ENCODE measurements at regions not wholly inside any gene's neighbourhood (a gene's known extent, or its start where the extent isn't known, plus 50 kb on each side); places are given as distances from the start of the nearest gene placed in this dataset.
A peak's percentile ranks its signal among the peaks of the same experiment; 100 is the strongest.

- no peaks in the 10 kb centered on the region for H3K4me1 ChIP-seq
- no peaks in the 10 kb centered on the region for H3K36me3 ChIP-seq (replicated peaks)
- H3K27me3 ChIP-seq (ENCODE audit: low read depth): no peaks in the 10 kb centered on the region
- H3K4me3 ChIP-seq: no peak overlapping the region
- in situ Hi-C loops (cut with MboI; ENCODE audit: low sequenced_read_pairs): loop anchor here (10.0 kb wide), 1 partner anchor 1204 kb away; no protein-coding TSS in a partner anchor
- no peaks in the 10 kb centered on the region for H3K9me3 ChIP-seq
- no peak for DNase-seq (ENCODE audit: low spot score in 2 of 2)
Observed at GRCh38 chr1:55380355-55380970, 165.3 kb upstream of the USP24 start.

GRCh38 chr1:55378582-55378981 lies 163.4 kb upstream of the USP24 start:
- in situ Hi-C loops (cut with MboI; ENCODE audit: low sequenced_read_pairs): no loop called here

GRCh38 chr1:55376897-55377296 lies 161.7 kb upstream of the USP24 start:
- no peaks in the 10 kb centered on the region for H3K27me3 ChIP-seq (ENCODE audit: low read depth)
- no peaks in the 10 kb centered on the region for H3K36me3 ChIP-seq (replicated peaks)
- H3K9me3 ChIP-seq: no peaks in the 10 kb centered on the region
- in situ Hi-C loops (cut with MboI; ENCODE audit: low sequenced_read_pairs): no loop called here
- no peaks in the 10 kb centered on the region for H3K4me1 ChIP-seq
- DNase-seq (ENCODE audit: low spot score in 2 of 2): no peak
- no peak overlapping the region for H3K4me3 ChIP-seq

More at GRCh38 chr1:55378582-55378981, 163.4 kb upstream of the USP24 start:
- Histone ChIP-seq H3K4me1 (no peaks in the 10 kb centered on the region), H3K4me3 (no peak overlapping the region), H3K9me3 (no peaks in the 10 kb centered on the region), H3K36me3 (replicated peaks) (no peaks in the 10 kb centered on the region), H3K27me3 (ENCODE audit: low read depth) (no peaks in the 10 kb centered on the region)
- DNase-seq (ENCODE audit: low spot score in 2 of 2): peak in 1 of 2 experiments; percentile 58

GRCh38 chr1:55375617-55376258 lies 160.6 kb upstream of the USP24 start:
- no peaks in the 10 kb centered on the region for H3K4me1 ChIP-seq
- H3K27me3 ChIP-seq (ENCODE audit: low read depth): no peaks in the 10 kb centered on the region
- no peak overlapping the region for H3K4me3 ChIP-seq
- H3K9me3 ChIP-seq: no peaks in the 10 kb centered on the region
- in situ Hi-C loops (cut with MboI; ENCODE audit: low sequenced_read_pairs): no loop called here
- peak; percentile 40 to 65 for DNase-seq (ENCODE audit: low spot score in 2 of 2)
- H3K36me3 ChIP-seq (replicated peaks): no peaks in the 10 kb centered on the region

- no peaks in the 10 kb centered on the region for H3K4me1 ChIP-seq
- in situ Hi-C loops (cut with MboI; ENCODE audit: low sequenced_read_pairs): no loop called here
Observed at GRCh38 chr1:55374801-55375616, 159.8 kb upstream of the USP24 start.

GRCh38 chr1:55374216-55374615 lies 159.1 kb upstream of the USP24 start:
- in situ Hi-C loops (cut with MboI; ENCODE audit: low sequenced_read_pairs): no loop called here
- no peak for DNase-seq (ENCODE audit: low spot score in 2 of 2)
- H3K4me1 ChIP-seq: no peaks in the 10 kb centered on the region
- H3K9me3 ChIP-seq: no peaks in the 10 kb centered on the region
- no peaks in the 10 kb centered on the region for H3K27me3 ChIP-seq (ENCODE audit: low read depth)
- H3K36me3 ChIP-seq (replicated peaks): no peaks in the 10 kb centered on the region
- no peak overlapping the region for H3K4me3 ChIP-seq

More at GRCh38 chr1:55374801-55375616, 159.8 kb upstream of the USP24 start:
- no peak overlapping the region for H3K4me3 ChIP-seq
- DNase-seq (ENCODE audit: low spot score in 2 of 2): no peak
- H3K36me3 ChIP-seq (replicated peaks): no peaks in the 10 kb centered on the region
- no peaks in the 10 kb centered on the region for H3K27me3 ChIP-seq (ENCODE audit: low read depth)
- H3K9me3 ChIP-seq: no peaks in the 10 kb centered on the region

DNA sequence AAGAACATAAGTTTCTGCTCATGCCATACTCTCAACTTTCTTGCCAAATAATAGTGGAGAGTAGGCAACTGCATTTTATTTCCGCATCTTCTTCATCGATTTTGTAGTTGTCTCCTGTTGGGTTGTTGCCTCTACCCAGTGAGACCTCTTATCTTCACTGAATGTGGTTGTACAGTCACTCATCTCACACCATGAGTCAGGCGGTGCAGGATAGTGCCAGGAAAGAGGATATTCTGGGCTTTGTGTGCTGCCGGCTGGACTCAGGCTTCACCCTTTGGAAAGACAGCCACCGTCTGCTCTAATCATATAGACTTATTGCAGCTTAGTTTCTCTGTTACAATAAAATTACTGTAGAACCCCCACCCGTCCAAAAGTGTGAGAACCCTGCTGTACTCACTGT lies 154.3 kb upstream of the USP24 start:
- DNase-seq (ENCODE audit: low spot score in 2 of 2): no peak
- Histone ChIP-seq H3K36me3 (replicated peaks) (no peaks in the 10 kb centered on the region), H3K4me3 (no peak overlapping the region), H3K27me3 (ENCODE audit: low read depth) (no peaks in the 10 kb centered on the region; the same call in 1 of the 2 replicates), H3K4me1 (no peaks in the 10 kb centered on the region), H3K9me3 (no peaks in the 10 kb centered on the region)
- in situ Hi-C loops (cut with MboI; ENCODE audit: low sequenced_read_pairs): no loop called here

GRCh38 chr1:55368698-55369097 lies 153.5 kb upstream of the USP24 start:
- in situ Hi-C loops (cut with MboI; ENCODE audit: low sequenced_read_pairs): no loop called here
- Histone ChIP-seq H3K4me3 (no peak overlapping the region), H3K9me3 (no peaks in the 10 kb centered on the region), H3K36me3 (replicated peaks) (no peaks in the 10 kb centered on the region), H3K27me3 (ENCODE audit: low read depth) (no peaks in the 10 kb centered on the region; the same call in 1 of the 2 replicates), H3K4me1 (no peaks in the 10 kb centered on the region)
- no peak for DNase-seq (ENCODE audit: low spot score in 2 of 2)

GRCh38 chr1:55367273-55367672 lies 152.1 kb upstream of the USP24 start:
- in situ Hi-C loops (cut with MboI; ENCODE audit: low sequenced_read_pairs): no loop called here
- Histone ChIP-seq H3K36me3 (replicated peaks) (no peaks in the 10 kb centered on the region), H3K4me3 (no peak overlapping the region), H3K9me3 (no peaks in the 10 kb centered on the region), H3K27me3 (ENCODE audit: low read depth) (no peaks in the 10 kb centered on the region; the same call in 1 of the 2 replicates), H3K4me1 (no peaks in the 10 kb centered on the region)
- DNase-seq (ENCODE audit: low spot score in 2 of 2): no peak

DNA sequence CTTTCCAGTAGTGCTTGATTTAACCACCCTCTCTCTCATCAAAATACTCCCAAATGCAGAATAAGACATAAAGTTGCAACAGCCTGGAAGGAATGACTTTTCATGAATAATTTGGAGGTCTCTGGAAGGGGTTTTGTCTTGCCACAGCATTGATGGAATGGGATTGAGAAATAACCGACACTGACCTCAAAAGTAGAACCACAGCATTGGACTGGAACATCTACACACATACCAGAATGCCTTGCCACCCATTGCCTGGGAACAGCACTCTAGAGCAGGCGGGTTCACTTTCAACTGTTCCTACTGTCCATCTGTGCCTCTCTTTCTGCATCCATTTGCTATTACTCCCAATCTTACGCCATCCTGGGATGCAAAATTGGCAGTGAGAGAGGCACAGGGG lies 149.1 kb upstream of the USP24 start:
- Histone ChIP-seq H3K36me3 (replicated peaks) (no peaks in the 10 kb centered on the region), H3K4me1 (no peaks in the 10 kb centered on the region), H3K9me3 (no peaks in the 10 kb centered on the region), H3K27me3 (ENCODE audit: low read depth) (no peaks in the 10 kb centered on the region; the same call in 1 of the 2 replicates), H3K4me3 (no peak overlapping the region)
- in situ Hi-C loops (cut with MboI; ENCODE audit: low sequenced_read_pairs): no loop called here
- DNase-seq (ENCODE audit: low spot score in 2 of 2): no peak

DNA sequence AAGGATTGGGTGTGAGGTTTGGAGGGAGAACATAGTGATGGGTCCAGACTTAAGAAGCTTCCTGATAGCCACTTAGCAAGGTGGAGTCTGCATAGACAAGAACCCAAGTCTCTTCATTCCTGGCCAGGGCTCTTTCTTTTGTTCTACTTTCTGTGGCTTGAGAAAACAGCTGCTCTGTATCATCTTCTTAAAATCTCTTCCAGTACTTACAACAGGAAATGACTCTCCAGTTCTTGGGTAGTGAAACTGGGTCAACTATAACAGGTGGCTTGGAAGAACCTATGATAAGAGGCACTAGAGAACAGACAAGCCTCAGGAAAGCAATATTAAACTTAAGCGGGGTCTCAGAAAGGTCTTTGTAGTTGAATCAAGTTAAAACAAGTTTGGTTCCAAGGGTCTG lies 148.1 kb upstream of the USP24 start:
- Histone ChIP-seq H3K4me3 (no peak overlapping the region), H3K36me3 (replicated peaks) (no peaks in the 10 kb centered on the region), H3K27me3 (ENCODE audit: low read depth) (no peaks in the 10 kb centered on the region; the same call in 1 of the 2 replicates), H3K4me1 (no peaks in the 10 kb centered on the region), H3K9me3 (no peaks in the 10 kb centered on the region)
- no peak for DNase-seq (ENCODE audit: low spot score in 2 of 2)
- in situ Hi-C loops (cut with MboI; ENCODE audit: low sequenced_read_pairs): no loop called here

GRCh38 chr1:55362558-55362957 lies 147.4 kb upstream of the USP24 start:
- Histone ChIP-seq H3K4me1 (no peaks in the 10 kb centered on the region), H3K9me3 (no peaks in the 10 kb centered on the region), H3K27me3 (ENCODE audit: low read depth) (no peaks in the 10 kb centered on the region; the same call in 1 of the 2 replicates), H3K36me3 (replicated peaks) (no peaks in the 10 kb centered on the region), H3K4me3 (no peak overlapping the region)
- in situ Hi-C loops (cut with MboI; ENCODE audit: low sequenced_read_pairs): no loop called here
- DNase-seq (ENCODE audit: low spot score in 2 of 2): no peak

- peaks cover 3% of the 10 kb centered on the region for H3K27me3 ChIP-seq (ENCODE audit: low read depth)
- no peaks in the 10 kb centered on the region for H3K36me3 ChIP-seq (replicated peaks)
- DNase-seq (ENCODE audit: low spot score in 2 of 2): no peak
- no peaks in the 10 kb centered on the region for H3K9me3 ChIP-seq
- no peak overlapping the region for H3K4me3 ChIP-seq
- in situ Hi-C loops (cut with MboI; ENCODE audit: low sequenced_read_pairs): no loop called here
- H3K4me1 ChIP-seq: no peaks in the 10 kb centered on the region
Observed at GRCh38 chr1:55359611-55360010, 144.4 kb upstream of the USP24 start.

DNA sequence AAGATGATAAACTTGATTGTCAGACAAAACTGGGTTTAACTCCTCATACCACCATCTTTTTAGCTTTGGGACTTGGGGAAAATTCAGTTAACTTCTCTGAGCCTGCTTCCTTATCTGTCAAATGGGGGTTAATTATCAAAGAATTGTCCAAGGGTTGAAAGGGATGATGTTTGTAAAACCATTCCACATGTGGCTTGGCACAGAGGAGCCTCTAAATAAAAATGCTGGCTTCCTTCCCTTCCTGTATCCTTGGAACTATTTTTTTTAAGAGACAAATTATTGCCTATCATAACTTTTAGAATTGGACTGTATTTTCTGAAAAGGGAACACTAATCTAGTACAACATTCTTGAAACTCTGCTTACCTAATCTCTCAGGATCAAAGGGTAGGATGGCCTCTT lies 143.4 kb upstream of the USP24 start:
- Histone ChIP-seq H3K4me1 (no peaks in the 10 kb centered on the region), H3K27me3 (ENCODE audit: low read depth) (peaks cover 3% of the 10 kb centered on the region; the same call in 1 of the 2 replicates), H3K9me3 (no peaks in the 10 kb centered on the region), H3K4me3 (no peak overlapping the region), H3K36me3 (replicated peaks) (no peaks in the 10 kb centered on the region)
- DNase-seq (ENCODE audit: low spot score in 2 of 2): no peak
- in situ Hi-C loops (cut with MboI; ENCODE audit: low sequenced_read_pairs): no loop called here

Data from HAP-1 (cell line).